Endothelial cell of umbilical vein (primary cell): ENCODE measurements at regions not wholly inside any gene's neighbourhood (a gene's known extent, or its start where the extent isn't known, plus 50 kb on each side); places are given as distances from the start of the nearest gene placed in this dataset.

Experiments used
- BruUV-seq: library from RNA; stranded (reverse); fragments of 400-500 nt; replicated peaks from 2 replicates; lab custom pipeline; 2021; lab: Mats Ljungman, UMichigan
- CTCF ChIA-PET: fragments of 300-600, 350-600 bp; sonication (Branson Sonifier 250); formaldehyde crosslinking; loops from one replicate; lab custom pipeline; 2021; ENCODE audit warnings: antibody characterized with exemption, inconsistent platforms; lab: Charles Lee
- POLR2A ChIA-PET: fragments of 300-600, 350-600 bp; sonication (Branson Sonifier 250); formaldehyde crosslinking; loops from one replicate; lab custom pipeline; 2021; ENCODE audit warnings: antibody characterized with exemption, inconsistent platforms; lab: Charles Lee
- DNase-seq: peaks from one replicate; pipeline ENCODE4 v3.0.0-alpha.2; 2011; ENCODE audit warnings: low read depth, low spot score
- FAIRE-seq: peaks from 2 replicates; lab custom pipeline; 2011; peaks lifted over from hg19 to GRCh38; lab: Jason Lieb, UNC
- H2AFZ ChIP-seq: 2 replicates; pipeline ENCODE4 v1.6.0; 2012; ENCODE audit warnings: low read depth, low read length, control low read depth, inconsistent platforms
- H3K27ac ChIP-seq: 2 replicates; pipeline ENCODE4 v1.5.1; 2011; ENCODE audit warnings: low read depth, mild to moderate bottlenecking, control low read depth, low read length, moderate library complexity; ENCODE audit not compliant: insufficient read depth
- H3K27me3 ChIP-seq, 2 experiments: 2 replicates each; pipeline versions ENCODE4 v1.6.0 to v1.6.1; 2011; ENCODE audit warnings: low read length in 2 of 2, mixed read lengths in 1 of 2; ENCODE audit not compliant: control insufficient read depth in 2 of 2, insufficient read depth in 2 of 2
- H3K36me3 ChIP-seq, 2 experiments: 2 replicates in 1 of 2; 3 replicates in 1 of 2; pipeline ENCODE4 v1.5.1; 2011; ENCODE audit warnings: low read length in 2 of 2, mild to moderate bottlenecking in 1 of 2, moderate library complexity in 1 of 2; ENCODE audit not compliant: control insufficient read depth in 2 of 2, insufficient read depth in 2 of 2; ENCODE audit errors: extremely low read depth in 1 of 2
- H3K4me1 ChIP-seq: 3 replicates; pipeline ENCODE4 v1.5.1; 2011; ENCODE audit warnings: mild to moderate bottlenecking, low read length; ENCODE audit not compliant: control insufficient read depth, insufficient read depth; ENCODE audit errors: extremely low read depth
- H3K4me2 ChIP-seq: 2 replicates; pipeline ENCODE4 v1.6.1; 2011; ENCODE audit warnings: low read length, control low read depth, mixed read lengths; ENCODE audit not compliant: insufficient read depth
- H3K4me3 ChIP-seq, 3 experiments: fragments of 200-600 bp in 1 of 3; sonication (generic), shearing (Covaris generic) in 1 of 3; replicated peaks in 1 of 3; 2 replicates each; pipeline ENCODE4 v1.5.1; 2011 to 2016; ENCODE audit warnings: control low read depth in 3 of 3, low read length in 3 of 3, mild to moderate bottlenecking in 2 of 3, inconsistent platforms in 1 of 3, low read depth in 1 of 3, moderate library complexity in 1 of 3; ENCODE audit not compliant: insufficient read depth in 1 of 3
- H3K79me2 ChIP-seq: 2 replicates; pipeline ENCODE4 v1.6.0; 2012; ENCODE audit warnings: low read length, inconsistent platforms; ENCODE audit not compliant: control insufficient read depth, insufficient read depth
- H3K9ac ChIP-seq: replicated peaks from 2 replicates; pipeline ENCODE3; 2011; ENCODE audit warnings: low read length, control low read depth; ENCODE audit not compliant: insufficient read depth; ENCODE audit errors: extremely low read depth
- H3K9me1 ChIP-seq: replicated peaks from 3 replicates; pipeline ENCODE4 v1.6.0; 2011; ENCODE audit warnings: mild to moderate bottlenecking, low read length; ENCODE audit not compliant: control insufficient read depth, insufficient read depth; ENCODE audit errors: extremely low read depth
- H3K9me3 ChIP-seq: replicated peaks from 2 replicates; pipeline ENCODE4 v1.5.1; 2012; ENCODE audit warnings: low read length, inconsistent platforms; ENCODE audit not compliant: control insufficient read depth, insufficient read depth
- H4K20me1 ChIP-seq: replicated peaks from 2 replicates; pipeline ENCODE3; 2011; ENCODE audit warnings: mild to moderate bottlenecking, low read length; ENCODE audit not compliant: control insufficient read depth, insufficient read depth; ENCODE audit errors: extremely low read depth
- CTCF ChIP-seq, 2 donors: IDR thresholded peaks; 1 replicate in 1 of 2; 2 replicates in 1 of 2; pipeline ENCODE4 v1.5.1; 2011; ENCODE audit warnings: low read length in 2 of 2, mild to moderate bottlenecking in 2 of 2, moderate library complexity in 2 of 2, control low read depth in 1 of 2, inconsistent platforms in 1 of 2, low read depth in 1 of 2; ENCODE audit not compliant: insufficient read depth in 1 of 2; ENCODE audit errors: extremely low read depth in 1 of 2
- EZH2 ChIP-seq: IDR thresholded peaks from 2 replicates; pipeline ENCODE4 v1.6.1; 2012; ENCODE audit warnings: borderline replicate concordance, low read depth, mild to moderate bottlenecking, moderate library complexity, low read length, inconsistent platforms; ENCODE audit not compliant: severe bottlenecking
- FOS ChIP-seq: IDR thresholded peaks from 2 replicates; pipeline ENCODE4 v1.6.1; 2011; ENCODE audit warnings: mild to moderate bottlenecking, low read length, moderate library complexity, borderline replicate concordance; ENCODE audit not compliant: insufficient read depth
- GATA2 ChIP-seq: IDR thresholded peaks from 2 replicates; pipeline ENCODE4 v1.7.0; 2011; ENCODE audit warnings: low read depth, mild to moderate bottlenecking, moderate library complexity, mixed read lengths, low read length; ENCODE audit not compliant: insufficient read length, insufficient read depth
- JUN ChIP-seq: IDR thresholded peaks from 2 replicates; pipeline ENCODE4 v1.6.1; 2011; ENCODE audit warnings: borderline replicate concordance, low read depth; ENCODE audit not compliant: insufficient read length, insufficient read depth
- MAX ChIP-seq: IDR thresholded peaks from 2 replicates; pipeline ENCODE4 v1.6.1; 2011; ENCODE audit not compliant: insufficient read depth, insufficient read length
- MYC ChIP-seq: IDR thresholded peaks from one replicate; pipeline ENCODE4 v1.6.1; 2011; ENCODE audit warnings: mild to moderate bottlenecking, low read depth, low read length
- POLR2A ChIP-seq: IDR thresholded peaks from 2 replicates; pipeline ENCODE4 v1.6.1; 2012; ENCODE audit warnings: low read depth, mild to moderate bottlenecking, control low read depth, low read length
- POLR2AphosphoS5 ChIP-seq: IDR thresholded peaks from 2 replicates; pipeline ENCODE4 v1.6.1; 2012; ENCODE audit warnings: low read depth, mild to moderate bottlenecking, control low read depth, low read length, moderate library complexity; ENCODE audit not compliant: insufficient read depth
- dilution Hi-C: fragments of 300-500 bp; cut with MboI; formaldehyde crosslinking; loops from one replicate; pipeline ENCODE4 v1.15.0; 2019; ENCODE audit warnings: low sequenced_read_pairs; ENCODE audit not compliant: extremely low pct_ligation_motif_present
- intact Hi-C: fragments of 100-400 bp; cut with micrococcal nuclease; formaldehyde crosslinking; loops from one replicate; pipeline ENCODE4 v1.10.0; 2022

GRCh38 chr1:234770924-234771540 is 161.1 kb upstream of the IRF2BP2 start:
- ChIA-PET CTCF (interaction anchor here (0.9 to 2.3 kb wide), 6 partner anchors 10 to 313 kb away, joined by 3 to 8 read pairs (median 6); no protein-coding TSS in a partner anchor), POLR2A (no interaction called here)
- no peak for TF ChIP-seq MYC
- TF ChIP-seq GATA2, result no peak
- no peaks in the 10 kb centered on the region for H3K27me3 ChIP-seq
- no peak overlapping the region for H3K4me2 ChIP-seq
- no TSS peak for BruUV-seq
- dilution Hi-C loops, result no loop called here
- H3K79me2 ChIP-seq, result no peaks in the 10 kb centered on the region
- H3K4me1 ChIP-seq, result peaks cover 12% of the 10 kb centered on the region
- H2AFZ ChIP-seq, result no peak overlapping the region
- no peaks in the 10 kb centered on the region for H3K36me3 ChIP-seq
- DNase-seq, result no peak
- intact Hi-C loops, result loop anchor here (5.0 kb wide), 2 partner anchors 71 to 91 kb away; no protein-coding TSS in a partner anchor
- no peak for FAIRE-seq
- no peaks in the 10 kb centered on the region for H3K9me3 ChIP-seq
- no peaks in the 10 kb centered on the region for H4K20me1 ChIP-seq
- H3K4me3 ChIP-seq, result no peak overlapping the region
- no peaks in the 10 kb centered on the region for H3K9me1 ChIP-seq
- H3K9ac ChIP-seq, result no peak overlapping the region
- no peak overlapping the region for H3K27ac ChIP-seq

- intact Hi-C loops, result loop anchor here (5.0 kb wide), 2 partner anchors 72 to 92 kb away; no protein-coding TSS in a partner anchor
Measured at GRCh38 chr1:234769986-234770795, 160.2 kb upstream of the IRF2BP2 start.

More at GRCh38 chr1:234769986-234770795, 160.2 kb upstream of the IRF2BP2 start:
- H3K4me3 ChIP-seq, result no peak overlapping the region
- no peaks in the 10 kb centered on the region for H3K36me3 ChIP-seq
- no peaks in the 10 kb centered on the region for H3K79me2 ChIP-seq
- no peaks in the 10 kb centered on the region for H3K9me3 ChIP-seq
- no peak overlapping the region for H3K27ac ChIP-seq
- CTCF ChIA-PET, result no interaction called here
- POLR2A ChIA-PET, result no interaction called here
- H3K4me1 ChIP-seq, result peaks cover 12% of the 10 kb centered on the region
- no peak for FAIRE-seq
- no peak for TF ChIP-seq FOS
- no peak for TF ChIP-seq JUN
- no peak for TF ChIP-seq MAX
- no peak for TF ChIP-seq POLR2A
- TF ChIP-seq MYC, result no peak
- no peak for TF ChIP-seq POLR2AphosphoS5
- no peak for TF ChIP-seq CTCF (IDR thresholded peaks at IDR 0.05; ENCODE audit: extremely low read depth in 1 of 2, insufficient read depth in 1 of 2, low read depth in 1 of 2, low read length in 2 of 2)
- no peak for TF ChIP-seq GATA2
- TF ChIP-seq EZH2, result no peak
- H4K20me1 ChIP-seq, result no peaks in the 10 kb centered on the region
- no peak for DNase-seq
- H3K4me2 ChIP-seq, result no peak overlapping the region
- dilution Hi-C loops, result no loop called here
- H2AFZ ChIP-seq, result no peak overlapping the region
- BruUV-seq, result no TSS peak
- no peaks in the 10 kb centered on the region for H3K9me1 ChIP-seq
- no peak overlapping the region for H3K9ac ChIP-seq
- no peaks in the 10 kb centered on the region for H3K27me3 ChIP-seq
